ENCODE measurements at regions not wholly inside any gene's neighbourhood (a gene's known extent, or its start where the extent isn't known, plus 50 kb on each side); places are given as distances from the start of the nearest gene placed in this dataset.
"Not testable (repeated sequence)": the region's sequence is repeated elsewhere in the genome, so short reads cannot be mapped to it uniquely, and the experiment has no call there.

GRCh38 chr2:13260402-13260801 is 543.7 kb downstream of the TRIB2 start:
- H3K9me3 ChIP-seq: no peaks in the 10 kb centered on the region
- no peaks in the 10 kb centered on the region for H3K36me3 ChIP-seq
- DNase-seq: no peak
- no peaks in the 10 kb centered on the region for H3K4me1 ChIP-seq
- in situ Hi-C loops (cut with MboI; ENCODE audit: low pct_ligation_motif_present in 1 of 4, low pct_unique_long_range_greater_than_20kb in 1 of 4, low sequenced_read_pairs in 3 of 4): no loop called here
- TF ChIP-seq, protein P1, sequence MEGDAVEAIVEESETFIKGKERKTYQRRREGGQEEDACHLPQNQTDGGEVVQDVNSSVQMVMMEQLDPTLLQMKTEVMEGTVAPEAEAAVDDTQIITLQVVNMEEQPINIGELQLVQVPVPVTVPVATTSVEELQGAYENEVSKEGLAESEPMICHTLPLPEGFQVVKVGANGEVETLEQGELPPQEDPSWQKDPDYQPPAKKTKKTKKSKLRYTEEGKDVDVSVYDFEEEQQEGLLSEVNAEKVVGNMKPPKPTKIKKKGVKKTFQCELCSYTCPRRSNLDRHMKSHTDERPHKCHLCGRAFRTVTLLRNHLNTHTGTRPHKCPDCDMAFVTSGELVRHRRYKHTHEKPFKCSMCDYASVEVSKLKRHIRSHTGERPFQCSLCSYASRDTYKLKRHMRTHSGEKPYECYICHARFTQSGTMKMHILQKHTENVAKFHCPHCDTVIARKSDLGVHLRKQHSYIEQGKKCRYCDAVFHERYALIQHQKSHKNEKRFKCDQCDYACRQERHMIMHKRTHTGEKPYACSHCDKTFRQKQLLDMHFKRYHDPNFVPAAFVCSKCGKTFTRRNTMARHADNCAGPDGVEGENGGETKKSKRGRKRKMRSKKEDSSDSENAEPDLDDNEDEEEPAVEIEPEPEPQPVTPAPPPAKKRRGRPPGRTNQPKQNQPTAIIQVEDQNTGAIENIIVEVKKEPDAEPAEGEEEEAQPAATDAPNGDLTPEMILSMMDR (IDR thresholded peaks at IDR 0.05): no peak
- no peak for TF ChIP-seq POLR2A (IDR thresholded peaks at IDR 0.05)
- TF ChIP-seq EP300 (IDR thresholded peaks at IDR 0.05; ENCODE audit: low read depth): no peak
- intact Hi-C loops (cut with DNase I; ENCODE audit: low total_unique reads): no loop called here
- WGBS, 2 donors (ENCODE audit: low coverage in 1 of 2): 37% methylated on average over 2 of the region's 2 CpGs; no CpG with 5 or more reads in 1 of the 2 donors
- H3K4me3 ChIP-seq: no peak overlapping the region
- no peaks in the 10 kb centered on the region for H3K27me3 ChIP-seq
- no peak overlapping the region for H3K27ac ChIP-seq

DNA sequence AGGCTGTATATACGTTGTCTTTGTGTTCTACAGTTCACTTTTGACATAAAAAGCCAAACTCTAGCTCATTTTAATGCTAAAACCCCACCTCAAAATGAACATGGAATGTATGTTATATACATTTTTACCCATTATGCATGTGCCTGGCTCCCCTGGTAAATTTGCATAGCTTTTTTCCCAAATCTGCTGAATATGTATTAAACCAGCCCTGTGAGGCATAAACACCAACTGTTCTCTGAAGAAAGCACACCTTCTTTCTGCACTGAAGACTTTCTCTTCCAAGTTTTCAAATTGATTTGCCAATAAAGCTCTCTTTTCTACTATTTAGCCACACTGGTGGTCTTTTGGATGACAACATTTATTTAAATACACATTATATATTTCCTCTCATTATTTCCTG is 549.4 kb downstream of the TRIB2 start:
- TF ChIP-seq EP300 (IDR thresholded peaks at IDR 0.05; ENCODE audit: low read depth) (no peak), POLR2A (IDR thresholded peaks at IDR 0.05) (no peak), POLR2AphosphoS5 (IDR thresholded peaks at IDR 0.05) (no peak)
- TF ChIP-seq, protein P1 (IDR thresholded peaks at IDR 0.05): no peak
- intact Hi-C loops (cut with DNase I; ENCODE audit: low total_unique reads): no loop called here

GRCh38 chr2:13284688-13285087 is 568.0 kb downstream of the TRIB2 start:
- intact Hi-C loops (cut with DNase I; ENCODE audit: low total_unique reads): no loop called here
- 77 to 82% methylated on average over 8 of the region's 8 CpGs for WGBS, 2 donors (ENCODE audit: low coverage in 1 of 2)
- TF ChIP-seq, protein P1 (IDR thresholded peaks at IDR 0.05): no peak
- no peak for TF ChIP-seq EP300 (IDR thresholded peaks at IDR 0.05; ENCODE audit: low read depth)
- no peak for TF ChIP-seq POLR2AphosphoS5 (IDR thresholded peaks at IDR 0.05)
- no peak for TF ChIP-seq POLR2A (IDR thresholded peaks at IDR 0.05)

More for the DNA sequence above, 549.4 kb downstream of the TRIB2 start:
- no peaks in the 10 kb centered on the region for H3K36me3 ChIP-seq
- no peaks in the 10 kb centered on the region for H3K27me3 ChIP-seq
- 19 to 33% methylated on average over 1 of the region's 1 CpG for WGBS, 2 donors (ENCODE audit: low coverage in 1 of 2)
- in situ Hi-C loops (cut with MboI; ENCODE audit: low pct_ligation_motif_present in 1 of 4, low pct_unique_long_range_greater_than_20kb in 1 of 4, low sequenced_read_pairs in 3 of 4): no loop called here
- H3K4me3 ChIP-seq: no peak overlapping the region
- H3K27ac ChIP-seq: no peak overlapping the region
- H3K9me3 ChIP-seq: no peaks in the 10 kb centered on the region
- H3K4me1 ChIP-seq: no peaks in the 10 kb centered on the region
- no peak for DNase-seq

DNA sequence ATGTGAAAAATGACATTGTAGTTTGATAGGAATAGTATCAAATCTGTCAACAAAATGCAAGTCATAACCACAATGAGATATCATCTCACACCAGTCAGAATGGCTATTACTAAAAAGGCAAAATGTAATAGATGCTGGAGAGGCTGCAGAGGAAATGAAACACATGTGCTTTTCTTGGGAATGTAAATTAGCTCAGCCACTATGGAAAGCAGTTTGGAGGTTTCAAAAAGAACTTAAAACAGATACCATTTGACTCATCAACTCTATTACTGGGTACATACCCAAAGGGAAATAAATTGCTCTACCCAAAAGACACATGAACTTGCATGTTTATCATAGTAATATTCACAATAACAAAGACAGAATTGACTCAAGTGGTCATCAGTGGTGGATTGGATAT is 572.6 kb downstream of the TRIB2 start:
- intact Hi-C loops (cut with DNase I; ENCODE audit: low total_unique reads): no loop called here
- no peak overlapping the region for H3K4me3 ChIP-seq
- in situ Hi-C loops (cut with MboI; ENCODE audit: low pct_ligation_motif_present in 1 of 4, low pct_unique_long_range_greater_than_20kb in 1 of 4, low sequenced_read_pairs in 3 of 4): no loop called here
- no peak for DNase-seq
- H3K4me1 ChIP-seq: no peaks in the 10 kb centered on the region
- no peak for TF ChIP-seq EP300 (IDR thresholded peaks at IDR 0.05; ENCODE audit: low read depth)
- no peak for TF ChIP-seq POLR2A (IDR thresholded peaks at IDR 0.05)
- TF ChIP-seq POLR2AphosphoS5 (IDR thresholded peaks at IDR 0.05): no peak
- TF ChIP-seq, protein P1 (IDR thresholded peaks at IDR 0.05): no peak
- peaks cover 4 to 5% of the 10 kb centered on the region in 2 donors for H3K9me3 ChIP-seq
- no peaks in the 10 kb centered on the region for H3K36me3 ChIP-seq
- no peak overlapping the region for H3K27ac ChIP-seq
- no peaks in the 10 kb centered on the region for H3K27me3 ChIP-seq

More at GRCh38 chr2:13284688-13285087, 568.0 kb downstream of the TRIB2 start:
- Histone ChIP-seq H3K36me3 (no peaks in the 10 kb centered on the region), H3K9me3 (peaks cover 4 to 5% of the 10 kb centered on the region in 2 donors), H3K27me3 (no peaks in the 10 kb centered on the region), H3K4me3 (no peak overlapping the region), H3K4me1 (no peaks in the 10 kb centered on the region), H3K27ac (no peak overlapping the region)
- no peak for DNase-seq
- in situ Hi-C loops (cut with MboI; ENCODE audit: low pct_ligation_motif_present in 1 of 4, low pct_unique_long_range_greater_than_20kb in 1 of 4, low sequenced_read_pairs in 3 of 4): no loop called here

- WGBS, 2 donors (ENCODE audit: low coverage in 1 of 2): 95% methylated on average over 33 of the region's 33 CpGs; no CpG with 5 or more reads in 1 of the 2 donors
- H3K27ac ChIP-seq; H3K36me3 ChIP-seq; H3K4me3 ChIP-seq; H3K9me3 ChIP-seq; DNase-seq; intact Hi-C loops (cut with DNase I; ENCODE audit: low total_unique reads); in situ Hi-C loops (cut with MboI; ENCODE audit: low pct_ligation_motif_present in 1 of 4, low pct_unique_long_range_greater_than_20kb in 1 of 4, low sequenced_read_pairs in 3 of 4); H3K4me1 ChIP-seq; H3K27me3 ChIP-seq: not testable (repeated sequence)
Measured at GRCh38 chr2:13308478-13308805, 591.7 kb downstream of the TRIB2 start.
